Stomach (tissue), 4 donors: ENCODE measurements at regions not wholly inside any gene's neighbourhood (a gene's known extent, or its start where the extent isn't known, plus 50 kb on each side); places are given as distances from the start of the nearest gene placed in this dataset.

Source experiments
- POLR2A ChIP-seq, 4 donors: fragments of 450-650 bp; IDR thresholded peaks; one replicate each; pipeline ENCODE4 v1.6.1; 2016; ENCODE audit warnings: antibody characterized with exemption in 4 of 4, control low read depth in 2 of 4, mild to moderate bottlenecking in 1 of 4, moderate library complexity in 1 of 4
- TF ChIP-seq, protein P1 (sequence below), 7 experiments: fragments of 450-650 bp in 4 of 7; fragments of 200-600 bp in 3 of 7; sonication (generic) in 3 of 7; IDR thresholded peaks; one replicate each; pipeline ENCODE4 v1.5.1; 2016 to 2019; ENCODE audit warnings: antibody characterized with exemption in 7 of 7, control low read depth in 2 of 7, mild to moderate bottlenecking in 1 of 7

DNA sequence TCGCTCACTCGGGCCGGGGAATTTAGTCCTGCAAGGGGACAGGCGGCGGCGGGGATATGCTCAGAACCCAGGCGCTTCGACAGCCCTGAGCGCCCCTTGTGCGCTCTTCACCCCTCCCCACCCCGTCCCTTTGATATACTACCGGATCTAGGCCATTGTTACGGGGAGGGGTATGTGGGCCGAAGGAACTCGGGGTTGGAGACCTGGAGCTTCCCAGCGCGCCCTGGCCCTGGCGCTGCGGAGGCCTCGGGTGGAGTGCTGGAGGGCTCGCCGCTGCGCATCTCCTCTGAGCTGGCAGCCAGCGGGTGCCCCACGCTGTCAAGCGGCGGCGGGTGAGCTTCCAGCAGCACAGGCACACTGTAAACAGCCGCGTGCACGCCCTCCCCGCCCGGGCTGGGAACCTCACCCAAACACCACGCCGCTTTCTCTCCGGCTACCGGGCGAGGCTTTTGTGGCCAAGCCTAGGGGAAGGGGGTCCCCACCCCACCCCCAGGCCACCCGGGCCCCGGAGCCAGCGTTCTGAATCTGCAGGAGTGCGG lies 54.5 kb upstream of the BCOR start:
- TF ChIP-seq POLR2A (IDR thresholded peaks at IDR 0.05), result no peak
- TF ChIP-seq, protein P1, sequence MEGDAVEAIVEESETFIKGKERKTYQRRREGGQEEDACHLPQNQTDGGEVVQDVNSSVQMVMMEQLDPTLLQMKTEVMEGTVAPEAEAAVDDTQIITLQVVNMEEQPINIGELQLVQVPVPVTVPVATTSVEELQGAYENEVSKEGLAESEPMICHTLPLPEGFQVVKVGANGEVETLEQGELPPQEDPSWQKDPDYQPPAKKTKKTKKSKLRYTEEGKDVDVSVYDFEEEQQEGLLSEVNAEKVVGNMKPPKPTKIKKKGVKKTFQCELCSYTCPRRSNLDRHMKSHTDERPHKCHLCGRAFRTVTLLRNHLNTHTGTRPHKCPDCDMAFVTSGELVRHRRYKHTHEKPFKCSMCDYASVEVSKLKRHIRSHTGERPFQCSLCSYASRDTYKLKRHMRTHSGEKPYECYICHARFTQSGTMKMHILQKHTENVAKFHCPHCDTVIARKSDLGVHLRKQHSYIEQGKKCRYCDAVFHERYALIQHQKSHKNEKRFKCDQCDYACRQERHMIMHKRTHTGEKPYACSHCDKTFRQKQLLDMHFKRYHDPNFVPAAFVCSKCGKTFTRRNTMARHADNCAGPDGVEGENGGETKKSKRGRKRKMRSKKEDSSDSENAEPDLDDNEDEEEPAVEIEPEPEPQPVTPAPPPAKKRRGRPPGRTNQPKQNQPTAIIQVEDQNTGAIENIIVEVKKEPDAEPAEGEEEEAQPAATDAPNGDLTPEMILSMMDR (IDR thresholded peaks at IDR 0.05), result no peak
